Type B pancreatic cell (in vitro differentiated cells): ENCODE measurements at regions not wholly inside any gene's neighbourhood (a gene's known extent, or its start where the extent isn't known, plus 50 kb on each side); places are given as distances from the start of the nearest gene placed in this dataset.

ENCODE experiments used
- DNase-seq: peaks from one replicate; pipeline ENCODE4 v3.0.0; 2021; ENCODE audit warnings: mixed read lengths; ENCODE audit not compliant: unreplicated experiment; ENCODE audit errors: extremely low spot score
- H3K27ac Mint-ChIP-seq: 2 replicates; pipeline ENCODE4 v1.8.0; 2021; ENCODE audit warnings: mild to moderate bottlenecking, mixed read lengths
- H3K27me3 Mint-ChIP-seq: 2 replicates; pipeline ENCODE4 v1.8.0; 2021; ENCODE audit warnings: mixed read lengths
- H3K36me3 Mint-ChIP-seq: 2 replicates; pipeline ENCODE4 v1.8.0; 2021; ENCODE audit warnings: mixed read lengths
- H3K4me1 Mint-ChIP-seq: one replicate; pipeline ENCODE4 v1.8.0; 2021; ENCODE audit warnings: mixed read lengths; ENCODE audit not compliant: unreplicated experiment
- H3K4me3 Mint-ChIP-seq: 2 replicates; pipeline ENCODE4 v1.8.0; 2021; ENCODE audit warnings: mild to moderate bottlenecking, mixed read lengths
- H3K9me3 Mint-ChIP-seq: 2 replicates; pipeline ENCODE4 v1.8.0; 2021; ENCODE audit warnings: mixed read lengths
- CTCF ChIP-seq: fragments of 200-600 bp; sonication (generic); conservative IDR thresholded peaks from 2 replicates; pipeline ENCODE4 v1.5.0; 2021; ENCODE audit warnings: antibody characterized with exemption, mild to moderate bottlenecking

- Mint-ChIP-seq H3K36me3 (peaks cover 3% of the 10 kb centered on the region), H3K9me3 (peaks cover 36% of the 10 kb centered on the region), H3K4me3 (no peak overlapping the region), H3K27me3 (no peaks in the 10 kb centered on the region), H3K27ac (no peak overlapping the region), H3K4me1 (no peaks in the 10 kb centered on the region)
- no peak for TF ChIP-seq CTCF
- DNase-seq = no peak
Measured at GRCh38 chr4:127293496-127293895, 339.3 kb upstream of the INTU start.

GRCh38 chr4:127304356-127304755 lies 328.4 kb upstream of the INTU start:
- no peaks in the 10 kb centered on the region for H3K36me3 Mint-ChIP-seq
- no peaks in the 10 kb centered on the region for H3K4me1 Mint-ChIP-seq
- no peak overlapping the region for H3K4me3 Mint-ChIP-seq
- no peak for TF ChIP-seq CTCF
- H3K9me3 Mint-ChIP-seq = peaks cover 7% of the 10 kb centered on the region
- no peak for DNase-seq
- H3K27ac Mint-ChIP-seq = no peak overlapping the region
- no peaks in the 10 kb centered on the region for H3K27me3 Mint-ChIP-seq

- Mint-ChIP-seq H3K27me3 (no peaks in the 10 kb centered on the region), H3K4me3 (no peak overlapping the region), H3K4me1 (no peaks in the 10 kb centered on the region), H3K36me3 (no peaks in the 10 kb centered on the region), H3K9me3 (peaks cover 3% of the 10 kb centered on the region), H3K27ac (no peak overlapping the region)
- no peak for TF ChIP-seq CTCF
- DNase-seq = no peak
Measured at GRCh38 chr4:127307996-127308395, 324.8 kb upstream of the INTU start.

- no peak overlapping the region for H3K27ac Mint-ChIP-seq
- no peaks in the 10 kb centered on the region for H3K4me1 Mint-ChIP-seq
- H3K27me3 Mint-ChIP-seq = no peaks in the 10 kb centered on the region
- H3K4me3 Mint-ChIP-seq = no peak overlapping the region
- DNase-seq = no peak
- peaks cover 8% of the 10 kb centered on the region for H3K9me3 Mint-ChIP-seq
- no peak for TF ChIP-seq CTCF
- H3K36me3 Mint-ChIP-seq = no peaks in the 10 kb centered on the region
Measured at GRCh38 chr4:127309369-127310102, 323.2 kb upstream of the INTU start.

GRCh38 chr4:127311371-127311770 lies 321.4 kb upstream of the INTU start:
- Mint-ChIP-seq H3K4me3 (no peak overlapping the region), H3K9me3 (peaks cover 8% of the 10 kb centered on the region), H3K27me3 (no peaks in the 10 kb centered on the region), H3K27ac (no peak overlapping the region), H3K4me1 (no peaks in the 10 kb centered on the region), H3K36me3 (no peaks in the 10 kb centered on the region)
- no peak for DNase-seq
- no peak for TF ChIP-seq CTCF

- H3K27ac Mint-ChIP-seq = no peak overlapping the region
- H3K9me3 Mint-ChIP-seq = peaks cover 8% of the 10 kb centered on the region
- no peak overlapping the region for H3K4me3 Mint-ChIP-seq
- H3K36me3 Mint-ChIP-seq = no peaks in the 10 kb centered on the region
- no peak for DNase-seq
- H3K4me1 Mint-ChIP-seq = no peaks in the 10 kb centered on the region
- no peaks in the 10 kb centered on the region for H3K27me3 Mint-ChIP-seq
- no peak for TF ChIP-seq CTCF
Measured at GRCh38 chr4:127311924-127312323, 320.8 kb upstream of the INTU start.
